GM19372 (cell line): ENCODE measurements at regions not wholly inside any gene's neighbourhood (a gene's known extent, or its start where the extent isn't known, plus 50 kb on each side); places are given as distances from the start of the nearest gene placed in this dataset.
A peak's percentile ranks its signal among the peaks of the same experiment; 100 is the strongest.

Source experiments
- ATAC-seq: cut with Tn5 transposase; IDR thresholded peaks from one replicate; pipeline ENCODE4 v1.9.1; 2021; ENCODE audit warnings: mild to moderate bottlenecking, low read depth, moderate library complexity; ENCODE audit not compliant: unreplicated experiment

DNA sequence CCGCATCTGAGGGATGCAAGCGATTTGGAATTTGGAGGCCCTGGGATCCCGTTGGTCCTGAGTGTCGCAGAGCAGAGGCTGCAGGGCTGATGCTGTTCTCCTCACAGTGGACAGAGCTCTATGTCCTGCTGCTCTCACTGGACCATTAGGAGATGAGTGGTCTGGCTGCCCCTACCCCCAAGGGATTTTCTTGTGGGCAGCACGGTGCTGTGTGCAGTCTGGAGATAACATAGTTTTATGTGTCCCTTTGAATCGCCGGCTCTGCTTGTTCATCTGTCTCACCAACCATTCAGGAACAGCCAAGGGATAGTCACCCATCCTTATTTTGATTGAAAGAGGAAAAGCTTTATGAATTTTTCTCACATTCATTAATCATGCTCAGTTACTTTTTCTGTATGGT lies 49.9 kb downstream of the CHRM3 start:
- ATAC-seq, result no peak

DNA sequence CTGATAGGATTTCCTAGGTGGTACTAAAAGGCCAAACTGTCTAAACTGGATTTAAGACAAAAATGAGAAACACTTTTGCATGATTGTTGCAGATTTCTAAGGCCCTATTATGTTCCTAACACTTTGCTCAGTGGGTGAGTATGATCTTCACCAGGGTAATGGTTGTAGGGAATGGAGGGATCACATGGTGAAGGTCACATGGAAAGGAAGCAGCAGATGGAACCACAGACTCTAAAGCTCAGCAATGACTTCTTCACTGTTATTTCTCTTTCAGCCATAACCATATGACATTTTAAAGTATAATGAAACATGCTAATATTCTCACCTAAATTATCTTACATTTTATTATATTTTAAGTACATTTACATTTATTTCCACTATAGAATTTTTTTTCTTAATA lies 51.5 kb downstream of the CHRM3 start:
- ATAC-seq, result no peak

DNA sequence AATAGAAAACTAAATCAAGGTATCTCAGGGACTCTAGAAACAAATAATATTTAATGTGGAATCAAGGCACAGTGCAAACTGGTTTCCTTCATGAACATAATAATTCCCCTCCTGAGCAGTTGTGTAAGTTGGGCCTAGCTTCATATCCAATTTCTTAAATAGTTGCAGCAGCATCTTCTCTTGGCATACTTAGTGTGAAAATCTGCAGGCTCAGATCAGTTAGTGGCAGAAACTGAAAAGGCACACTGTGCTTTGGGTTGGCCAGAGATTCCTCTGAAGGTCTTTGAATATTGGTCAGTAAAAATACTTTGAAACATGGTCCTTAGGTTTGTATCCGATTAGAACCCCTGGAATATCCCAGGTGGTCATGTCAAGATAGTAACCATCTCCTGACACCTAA lies 52.5 kb downstream of the CHRM3 start:
- no peak for ATAC-seq

DNA sequence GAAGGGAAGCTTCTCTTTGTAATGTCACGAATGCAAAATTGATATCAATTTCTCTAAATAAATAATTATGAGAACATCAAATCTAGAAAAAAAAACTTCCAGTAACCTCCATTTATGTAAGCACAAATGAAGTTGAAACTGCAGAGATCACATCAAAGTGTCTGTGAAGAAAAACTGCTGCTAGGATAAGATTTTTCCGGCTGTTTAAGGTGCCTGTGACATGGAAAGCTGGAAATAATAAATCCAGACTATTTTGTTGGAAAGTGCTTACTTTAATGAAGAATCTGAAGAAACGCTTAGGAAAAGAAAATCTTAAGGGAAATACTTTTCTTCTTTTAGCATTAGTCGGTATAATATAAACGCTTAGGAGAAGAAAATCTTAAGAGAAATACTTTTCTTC lies 57.0 kb downstream of the CHRM3 start:
- ATAC-seq, result no peak

DNA sequence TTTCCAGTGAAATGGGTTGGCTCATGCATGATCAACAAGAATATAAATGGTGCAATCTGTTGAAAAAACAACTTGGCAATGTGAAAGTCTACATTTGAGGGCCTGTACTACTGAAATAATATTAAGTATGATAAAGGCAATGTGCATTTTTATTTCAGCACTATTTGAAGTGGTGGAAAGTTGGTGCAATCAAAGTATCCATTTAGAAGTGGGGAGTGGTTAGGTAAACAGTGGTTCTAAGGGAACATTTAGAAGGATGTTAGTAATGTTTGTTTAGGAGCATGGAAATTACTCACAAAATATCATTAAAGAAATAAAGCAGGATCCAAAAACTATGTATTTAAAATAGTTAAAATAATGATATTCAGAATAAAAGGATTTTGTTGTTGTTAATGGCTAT lies 60.2 kb downstream of the CHRM3 start:
- no peak for ATAC-seq

DNA sequence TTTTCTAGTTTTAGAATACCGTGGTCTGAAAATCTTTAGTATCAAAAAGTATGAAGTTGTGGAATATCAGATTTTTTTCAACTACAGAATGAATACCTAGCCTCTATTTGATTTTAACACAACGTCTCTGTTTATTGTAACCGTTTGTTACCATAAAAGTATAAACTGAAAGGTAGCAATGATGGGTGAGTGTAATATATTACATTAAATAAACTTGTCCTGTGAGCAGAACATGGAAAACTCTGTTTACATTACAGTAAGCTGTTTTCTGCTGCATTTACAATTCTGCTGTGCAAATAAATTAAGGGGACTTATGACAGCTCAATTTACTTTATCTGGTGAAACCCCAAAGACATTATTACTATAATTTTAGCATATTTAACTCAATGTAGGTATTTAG lies 62.5 kb downstream of the CHRM3 start:
- no peak for ATAC-seq

DNA sequence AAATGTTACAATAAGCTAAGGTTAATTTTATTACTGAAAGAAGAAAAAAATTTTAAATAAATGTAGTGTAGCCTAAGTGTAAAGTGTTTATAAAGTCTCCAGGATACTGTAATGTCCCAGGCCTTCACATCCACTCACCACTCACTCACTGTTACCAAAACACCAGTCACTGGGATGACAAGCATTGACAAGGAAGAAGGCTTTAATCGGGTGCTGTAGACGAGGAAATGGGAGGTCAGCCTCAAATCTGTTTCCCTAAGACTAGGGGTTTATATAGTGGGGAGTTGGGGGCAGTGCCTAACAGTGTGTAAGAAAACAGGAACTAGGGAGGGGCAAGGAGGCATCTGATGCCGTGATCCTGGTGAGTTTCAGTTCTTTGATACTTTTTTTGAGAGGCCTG lies 69.4 kb downstream of the CHRM3 start:
- no peak for ATAC-seq

DNA sequence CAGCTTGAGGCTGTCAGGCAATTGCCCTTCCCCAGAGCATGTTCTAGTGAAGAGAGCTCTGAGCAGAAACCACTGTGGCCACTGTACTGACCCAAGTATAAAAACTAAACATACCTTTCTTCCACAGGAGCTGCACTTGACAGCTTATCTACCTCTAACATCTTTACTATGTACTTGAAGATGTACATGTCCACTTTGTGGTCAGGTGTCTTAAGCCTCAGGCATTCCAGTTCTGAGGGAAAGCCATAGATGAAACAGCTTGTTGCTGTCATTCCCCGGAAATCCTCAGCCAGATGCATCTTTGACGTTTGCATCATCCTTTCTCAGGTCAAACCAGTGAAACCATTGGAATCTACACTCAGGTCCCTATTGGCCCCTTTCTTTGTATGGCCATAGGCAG lies 70.4 kb downstream of the CHRM3 start:
- no peak for ATAC-seq

DNA sequence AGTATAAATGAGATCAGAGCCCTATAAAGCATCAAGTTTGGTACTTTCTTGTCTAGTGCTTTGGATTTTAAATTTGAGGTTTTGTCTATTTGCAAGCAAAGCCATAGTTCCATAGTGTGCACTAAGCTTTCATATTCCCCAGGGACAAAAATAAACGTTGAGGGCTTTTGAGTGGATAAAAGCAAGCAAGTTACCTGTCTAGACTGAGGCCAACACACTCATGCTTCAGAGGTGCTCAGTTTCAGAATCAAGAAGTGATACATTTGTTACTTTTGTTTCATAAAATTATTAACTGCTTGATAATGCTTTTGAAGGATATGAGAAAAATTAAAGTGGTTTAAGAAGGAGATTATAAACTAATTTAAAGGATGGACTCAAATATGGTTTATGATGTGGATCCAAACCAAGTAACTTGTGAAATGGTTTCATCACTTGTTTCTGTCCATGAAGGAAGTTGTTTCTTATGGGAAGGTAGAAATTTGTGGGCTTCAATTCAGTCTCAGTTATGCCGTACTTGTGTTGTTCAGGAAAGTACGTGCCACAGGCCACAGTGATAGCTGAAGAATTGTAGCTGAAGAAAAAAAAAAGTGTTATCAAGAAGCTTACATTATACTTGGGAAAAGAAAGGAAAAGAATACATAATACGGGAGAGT lies 71.2 kb downstream of the CHRM3 start:
- ATAC-seq, result peak; percentile 48

DNA sequence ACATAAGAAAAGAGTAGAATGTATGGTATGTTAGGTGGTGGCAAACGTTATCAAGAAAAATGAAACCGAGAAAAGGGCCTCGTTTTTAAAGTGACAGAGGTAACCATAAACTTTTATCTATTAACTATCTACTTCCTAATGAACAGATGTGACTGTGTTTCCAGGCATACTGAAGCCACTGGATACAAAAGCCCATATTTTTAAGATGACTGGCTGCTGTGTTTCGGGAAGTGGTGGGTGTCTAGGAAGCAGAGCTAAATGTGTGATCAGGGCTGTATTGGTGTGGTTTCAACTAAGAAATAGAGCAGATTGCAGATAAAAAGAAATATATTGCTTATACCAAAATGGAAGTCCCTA lies 71.8 kb downstream of the CHRM3 start:
- peak; percentile 64 for ATAC-seq

DNA sequence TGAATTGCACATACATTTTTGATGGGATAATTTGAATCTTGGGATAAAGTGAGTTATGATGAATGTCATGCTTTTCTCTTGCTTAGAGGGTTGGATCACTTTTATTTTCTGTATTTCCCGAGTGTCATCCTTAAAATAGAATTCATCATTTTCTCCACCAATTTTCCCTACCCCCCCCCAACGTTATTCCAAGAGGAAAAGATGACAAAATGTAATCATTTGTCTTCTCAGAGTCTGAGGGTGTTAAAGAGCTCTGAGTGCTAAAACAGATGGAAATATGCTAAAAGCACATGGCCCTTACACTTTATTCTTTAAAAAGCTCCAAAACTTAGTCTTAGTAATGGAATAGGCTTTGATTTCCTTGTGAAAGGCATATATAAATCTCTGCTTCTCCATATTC lies 81.4 kb downstream of the CHRM3 start:
- ATAC-seq, result no peak

DNA sequence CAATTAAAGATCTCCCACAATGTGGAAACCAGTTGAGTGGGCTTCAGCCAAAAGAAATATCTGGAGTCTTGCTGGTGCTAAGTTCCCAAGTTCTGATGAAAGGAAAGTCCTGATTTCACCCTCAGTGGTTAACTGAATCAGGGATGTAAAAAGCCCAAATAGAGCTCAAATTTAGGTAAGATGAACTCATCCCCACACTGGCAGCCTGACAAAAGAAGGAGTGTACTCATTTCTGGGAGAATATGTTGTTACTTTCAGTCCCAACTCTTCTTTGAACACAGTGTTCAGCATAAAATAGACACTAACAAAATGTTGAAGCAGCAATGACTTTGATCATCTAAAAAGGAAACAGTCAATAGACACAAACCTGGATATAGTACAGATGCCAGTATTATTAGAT lies 91.7 kb downstream of the CHRM3 start:
- no peak for ATAC-seq

DNA sequence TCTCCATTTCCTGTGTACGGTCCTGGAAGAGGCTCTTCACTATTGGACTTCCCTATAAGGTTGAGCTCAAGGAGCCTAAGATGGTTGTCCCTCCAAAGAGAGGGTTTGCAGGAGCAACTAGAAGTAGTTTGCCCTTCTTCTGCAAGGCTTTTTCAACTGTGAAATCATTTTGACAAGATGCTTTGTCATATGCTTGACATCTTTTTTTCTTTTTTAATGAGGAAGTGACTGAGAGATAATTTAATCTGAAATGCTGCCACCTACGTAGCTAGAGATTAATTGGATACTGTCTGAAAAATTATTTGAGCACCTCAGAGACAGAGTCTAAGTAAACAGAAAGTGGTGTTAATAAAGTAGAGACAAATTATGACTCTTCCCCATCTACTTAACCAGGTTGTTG lies 97.0 kb downstream of the CHRM3 start:
- no peak for ATAC-seq

DNA sequence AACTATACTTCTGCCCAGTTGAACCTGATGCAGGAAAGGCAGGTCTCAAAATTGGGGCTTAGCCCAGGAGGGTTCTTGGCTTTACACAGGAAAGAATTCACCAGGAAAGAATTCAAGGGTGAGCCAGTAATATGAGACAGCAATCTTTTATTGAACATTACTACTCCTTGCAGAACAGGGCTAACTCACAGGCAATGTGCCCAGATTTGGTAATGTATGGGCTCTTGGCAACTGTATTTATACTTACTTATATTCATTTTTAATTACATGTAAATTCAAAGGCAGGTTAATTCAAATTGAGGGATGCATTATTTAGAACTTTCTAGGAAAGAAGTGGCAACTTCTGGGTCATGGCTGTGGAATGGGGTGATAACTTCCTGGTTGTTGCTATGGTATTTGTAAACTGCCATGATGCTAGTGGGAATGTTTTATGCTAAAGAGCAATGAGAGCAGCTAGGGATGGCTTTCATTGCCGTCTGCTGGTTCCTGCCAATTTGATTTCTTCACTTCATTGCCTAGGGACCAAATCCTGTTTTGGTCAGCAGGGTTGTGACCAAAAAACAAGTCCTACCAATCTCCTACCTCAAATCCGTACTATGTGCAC lies 107.5 kb downstream of the CHRM3 start:
- ATAC-seq, result no peak

DNA sequence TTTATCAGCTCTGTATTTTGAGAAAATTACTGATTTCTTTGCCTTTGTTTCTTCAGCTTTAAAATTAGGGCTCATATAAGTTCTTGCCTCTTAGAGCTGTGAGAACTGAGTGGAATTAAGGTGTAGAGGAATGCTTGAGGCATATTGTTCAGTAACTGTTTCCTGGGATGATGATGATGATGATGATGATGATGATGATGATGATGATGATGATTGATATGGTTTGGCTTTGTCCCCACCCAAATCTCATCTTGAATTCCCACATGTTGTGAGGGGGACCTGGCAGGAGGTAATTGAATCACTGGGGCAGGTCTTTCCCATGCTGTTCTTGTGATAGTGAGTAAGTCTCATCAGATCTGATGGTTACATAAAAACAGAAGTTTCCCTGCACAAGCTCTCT lies 118.7 kb downstream of the CHRM3 start:
- ATAC-seq, result no peak

DNA sequence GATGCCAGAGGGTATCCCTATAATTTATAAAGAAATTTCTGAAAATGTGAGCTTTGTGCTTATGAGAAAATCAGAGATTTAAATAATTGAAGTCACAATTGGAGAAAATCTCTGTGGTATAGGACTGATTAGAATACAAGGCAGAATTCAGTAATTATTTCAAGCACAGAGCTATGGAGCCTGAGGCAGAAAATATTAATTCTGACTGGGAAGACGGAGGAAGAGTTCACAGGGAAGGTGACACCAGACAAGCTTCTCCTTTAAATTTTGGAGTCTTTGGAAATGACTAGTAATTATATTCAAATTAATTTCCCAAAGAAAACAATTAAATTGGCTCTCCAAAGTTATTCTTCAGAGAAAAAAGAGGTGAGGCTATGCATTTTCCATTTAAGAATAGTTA lies 121.5 kb downstream of the CHRM3 start:
- ATAC-seq, result no peak

DNA sequence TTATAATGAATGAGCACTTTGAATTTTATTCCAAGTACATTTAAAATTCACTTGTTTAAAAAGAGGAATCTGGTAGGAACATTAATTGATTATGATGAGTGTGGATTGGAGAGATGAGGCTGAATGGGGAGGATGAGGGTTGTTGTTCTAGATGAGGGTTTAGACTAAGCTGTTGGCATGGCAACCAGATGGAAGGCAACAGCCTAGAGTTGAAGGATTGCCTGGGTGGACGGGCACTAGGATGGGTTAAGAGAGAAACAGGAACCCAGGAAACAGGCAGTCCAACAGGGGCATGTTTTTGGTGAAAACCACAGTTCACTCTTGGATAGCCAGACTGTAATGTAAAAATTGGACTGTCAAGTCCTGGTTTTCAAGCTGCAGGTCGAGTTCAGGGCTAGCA lies 125.5 kb downstream of the CHRM3 start:
- ATAC-seq, result no peak

DNA sequence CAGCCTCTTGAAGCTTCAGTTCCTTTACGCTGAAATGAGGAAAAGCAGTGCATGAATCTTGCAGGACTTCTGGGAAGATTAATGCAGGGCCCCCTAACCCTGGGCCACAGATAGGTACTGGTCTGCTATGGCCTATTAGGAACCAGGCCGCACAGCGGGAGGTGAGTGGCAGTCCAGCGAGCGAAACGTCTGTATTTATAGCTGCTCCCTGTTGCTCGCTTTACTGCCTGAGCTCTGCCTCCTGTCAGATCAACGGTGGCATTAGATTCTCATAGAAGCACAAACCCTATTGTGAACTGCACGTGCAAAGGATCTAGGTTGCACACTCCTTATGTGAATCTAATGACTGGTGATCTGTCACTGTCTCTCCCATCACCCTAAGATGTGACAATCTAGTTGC lies 130.2 kb downstream of the CHRM3 start:
- ATAC-seq, result no peak

DNA sequence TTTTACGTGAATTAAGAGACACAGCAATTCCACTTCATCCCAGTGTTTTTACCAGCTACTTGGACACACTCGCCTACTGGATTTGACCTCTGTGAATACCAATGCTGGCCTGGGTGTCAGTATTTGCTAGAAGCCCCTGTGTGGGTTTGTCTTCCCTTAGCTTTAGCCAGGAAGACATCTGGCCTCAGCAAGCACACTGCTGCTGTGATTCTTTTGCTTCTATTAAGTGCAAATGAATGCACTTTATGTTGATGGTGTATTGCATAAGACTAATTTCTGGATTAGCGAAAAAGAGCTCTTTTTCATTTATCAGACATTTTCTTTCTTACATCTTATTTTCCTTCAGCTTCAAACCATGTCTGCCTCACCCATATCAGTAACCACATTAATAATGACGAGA lies 140.0 kb downstream of the CHRM3 start:
- ATAC-seq, result no peak

DNA sequence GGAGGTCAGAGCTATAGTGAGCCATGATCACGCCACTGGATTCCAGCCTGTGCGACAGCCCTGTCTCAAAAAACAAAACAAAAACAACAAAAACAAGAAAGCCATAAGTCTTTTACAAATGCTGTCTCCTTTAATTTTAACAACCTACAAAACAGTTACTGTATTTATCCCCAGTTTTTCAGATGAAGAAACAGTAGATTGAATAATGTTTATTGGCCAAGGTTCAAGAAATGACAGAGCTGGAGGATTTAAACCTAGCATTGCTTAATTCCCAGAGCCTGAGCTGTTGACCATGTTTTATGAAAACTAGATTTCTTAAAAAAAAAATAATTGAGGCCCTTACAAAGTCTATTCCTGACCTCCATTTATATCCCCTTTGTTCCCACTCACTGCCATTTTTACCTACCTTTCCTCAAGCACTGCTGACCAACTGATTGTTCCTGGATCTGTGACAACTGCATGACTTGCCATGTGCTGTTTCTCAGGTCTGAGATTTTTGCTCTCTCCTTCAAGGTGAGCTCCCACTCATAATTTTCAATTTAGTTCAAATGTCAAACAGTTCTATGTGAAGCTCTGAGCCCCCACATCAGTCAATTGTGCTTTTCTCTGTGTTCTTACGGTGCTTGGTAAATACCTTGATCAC lies 140.8 kb downstream of the CHRM3 start:
- ATAC-seq, result no peak

DNA sequence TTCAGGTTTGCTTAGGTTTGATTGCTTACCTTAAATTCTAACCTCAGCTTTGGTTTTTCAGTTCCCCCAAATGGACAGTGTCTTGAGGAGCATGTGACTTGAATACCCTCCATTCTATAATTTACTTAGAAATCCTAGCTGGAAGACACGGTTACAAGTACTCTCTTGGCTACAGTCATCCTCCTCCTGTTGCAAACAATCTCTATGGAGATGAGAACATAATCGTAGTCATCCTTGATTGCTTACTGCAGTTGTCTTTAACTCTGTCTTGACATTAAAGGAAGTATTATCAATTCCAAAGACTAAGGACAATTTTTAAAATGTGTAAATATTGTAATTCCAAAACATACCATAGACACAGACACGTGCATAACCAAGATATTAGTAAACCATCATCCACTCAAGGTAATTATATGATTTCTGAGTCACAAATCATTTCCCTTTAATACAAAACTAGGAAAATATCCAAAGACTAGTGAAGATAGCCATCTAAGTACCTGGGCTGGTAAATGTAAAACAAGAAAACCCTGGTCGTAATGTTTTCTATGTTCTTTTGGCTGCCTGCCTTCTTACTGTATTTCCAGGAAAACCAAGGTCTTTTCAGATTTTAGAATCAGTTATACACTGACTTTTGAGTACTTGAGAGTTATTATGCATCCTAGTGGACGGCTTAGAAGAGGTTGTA lies 149.9 kb downstream of the CHRM3 start:
- ATAC-seq, result no peak

DNA sequence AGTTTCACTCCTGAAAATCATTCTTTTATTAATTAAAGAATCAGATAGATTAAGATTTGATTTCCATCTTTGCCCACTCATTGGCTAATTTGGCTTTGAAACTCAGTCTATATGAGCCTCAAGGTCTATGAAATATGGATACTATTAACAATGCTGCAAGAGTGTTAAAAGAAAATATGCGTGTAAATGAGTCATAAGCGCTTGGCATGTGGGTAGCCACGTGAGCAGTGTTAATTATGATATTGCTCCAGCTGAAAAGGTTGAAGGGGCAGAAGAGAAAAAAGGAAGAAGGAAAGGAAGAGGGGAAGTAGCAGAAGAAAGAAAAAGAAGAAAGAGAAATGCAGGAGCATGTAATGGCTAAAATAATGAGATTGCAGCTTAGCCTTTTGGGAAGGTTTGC lies 151.4 kb downstream of the CHRM3 start:
- ATAC-seq, result no peak
